AG08396 (cell line): ENCODE measurements at regions not wholly inside any gene's neighbourhood (a gene's known extent, or its start where the extent isn't known, plus 50 kb on each side); places are given as distances from the start of the nearest gene placed in this dataset.

ENCODE experiments used
- DNase-seq: peaks from one replicate; pipeline ENCODE4 v3.0.0; 2012; ENCODE audit warnings: low spot score, mixed read lengths

GRCh38 chr4:58688568-58688967 lies 1578.4 kb upstream of the IGFBP7 start:
- DNase-seq = no peak

GRCh38 chr4:58679886-58680285 lies 1569.7 kb upstream of the IGFBP7 start:
- DNase-seq = no peak

- DNase-seq = no peak
Measured at GRCh38 chr4:58679051-58679450, 1568.9 kb upstream of the IGFBP7 start.

- no peak for DNase-seq
Measured at GRCh38 chr4:58669783-58670182, 1559.6 kb upstream of the IGFBP7 start.

GRCh38 chr4:58665649-58666048 lies 1555.5 kb upstream of the IGFBP7 start:
- no peak for DNase-seq

- DNase-seq = no peak
Measured at GRCh38 chr4:58658701-58659100, 1548.5 kb upstream of the IGFBP7 start.

GRCh38 chr4:58653251-58653650 lies 1543.1 kb upstream of the IGFBP7 start:
- no peak for DNase-seq

- DNase-seq = no peak
Measured at GRCh38 chr4:58649226-58649625, 1539.0 kb upstream of the IGFBP7 start.

- no peak for DNase-seq
Measured at GRCh38 chr4:58646126-58646525, 1535.9 kb upstream of the IGFBP7 start.

GRCh38 chr4:58644549-58644948 lies 1534.4 kb upstream of the IGFBP7 start:
- no peak for DNase-seq

- no peak for DNase-seq
Measured at GRCh38 chr4:58636381-58636780, 1526.2 kb upstream of the IGFBP7 start.

- no peak for DNase-seq
Measured at GRCh38 chr4:58617226-58617625, 1507.0 kb upstream of the IGFBP7 start.

- DNase-seq = no peak
Measured at GRCh38 chr4:58611012-58611411, 1500.8 kb upstream of the IGFBP7 start.

- DNase-seq = no peak
Measured at GRCh38 chr4:58606303-58606702, 1496.1 kb upstream of the IGFBP7 start.

GRCh38 chr4:58603951-58604350 lies 1493.8 kb upstream of the IGFBP7 start:
- no peak for DNase-seq

GRCh38 chr4:58602731-58603359 lies 1492.7 kb upstream of the IGFBP7 start:
- DNase-seq = no peak

- no peak for DNase-seq
Measured at GRCh38 chr4:58602022-58602421, 1491.8 kb upstream of the IGFBP7 start.

- DNase-seq = no peak
Measured at GRCh38 chr4:58600290-58600689, 1490.1 kb upstream of the IGFBP7 start.

- DNase-seq = no peak
Measured at GRCh38 chr4:58590722-58591121, 1480.5 kb upstream of the IGFBP7 start.

- no peak for DNase-seq
Measured at GRCh38 chr4:58587856-58588255, 1477.7 kb upstream of the IGFBP7 start.

GRCh38 chr4:58566260-58566659 lies 1456.1 kb upstream of the IGFBP7 start:
- DNase-seq = no peak

- DNase-seq = no peak
Measured at GRCh38 chr4:58564695-58565475, 1454.7 kb upstream of the IGFBP7 start.

- no peak for DNase-seq
Measured at GRCh38 chr4:58561170-58561569, 1451.0 kb upstream of the IGFBP7 start.

- no peak for DNase-seq
Measured at GRCh38 chr4:58560736-58561135, 1450.6 kb upstream of the IGFBP7 start.
